CD14-positive monocyte (primary cell): ENCODE measurements at regions not wholly inside any gene's neighbourhood (a gene's known extent, or its start where the extent isn't known, plus 50 kb on each side); places are given as distances from the start of the nearest gene placed in this dataset.

Experiments used
- DNase-seq, 3 donors: peaks; one replicate each; pipeline ENCODE4 v3.0.0-alpha.2; 2011 to 2022
- H2AFZ ChIP-seq: 2 replicates; pipeline ENCODE4 v1.6.0; 2012; ENCODE audit warnings: mild to moderate bottlenecking, low read depth, low read length, inconsistent platforms; ENCODE audit not compliant: insufficient read depth, poor library complexity, severe bottlenecking
- H3K27ac ChIP-seq, 2 donors: 1 replicate in 1 of 2; 2 replicates in 1 of 2; pipeline ENCODE4 v1.5.1; 2012 to 2013; ENCODE audit warnings: low read length in 2 of 2, control low read depth in 1 of 2, inconsistent platforms in 1 of 2, low read depth in 1 of 2, mild to moderate bottlenecking in 1 of 2
- H3K27me3 ChIP-seq, 2 donors: one replicate each; pipeline versions ENCODE4 v1.6.0 to v1.6.1; 2011 to 2013; ENCODE audit warnings: low read length in 2 of 2; ENCODE audit not compliant: control insufficient read depth in 2 of 2, insufficient read depth in 2 of 2
- H3K36me3 ChIP-seq, 2 donors: replicated peaks in 1 of 2; 1 replicate in 1 of 2; 2 replicates in 1 of 2; pipeline versions ENCODE4 v1.5.1 to v1.6.1; 2012 to 2013; ENCODE audit warnings: low read length in 2 of 2, control low read depth in 1 of 2, inconsistent platforms in 1 of 2, mild to moderate bottlenecking in 1 of 2; ENCODE audit not compliant: insufficient read depth in 2 of 2, control insufficient read depth in 1 of 2
- H3K4me1 ChIP-seq, 2 donors: 1 replicate in 1 of 2; 2 replicates in 1 of 2; pipeline versions ENCODE4 v1.5.1 to v1.6.1; 2012 to 2013; ENCODE audit warnings: low read length in 2 of 2, control low read depth in 1 of 2, inconsistent platforms in 1 of 2, mild to moderate bottlenecking in 1 of 2, moderate library complexity in 1 of 2; ENCODE audit not compliant: insufficient read depth in 2 of 2, control insufficient read depth in 1 of 2
- H3K4me2 ChIP-seq: replicated peaks from 2 replicates; pipeline ENCODE3; 2012; ENCODE audit warnings: low read length, moderate library complexity, mild to moderate bottlenecking; ENCODE audit not compliant: poor library complexity, severe bottlenecking; ENCODE audit errors: extremely low read depth
- H3K4me3 ChIP-seq, 3 experiments: fragments of 200-600 bp in 1 of 3; sonication (generic) in 1 of 3; replicated peaks in 1 of 3; 1 replicate in 2 of 3; 2 replicates in 1 of 3; pipeline ENCODE4 v1.5.1; 2011 to 2013; ENCODE audit warnings: low read length in 3 of 3, mild to moderate bottlenecking in 3 of 3, control low read depth in 2 of 3, low read depth in 2 of 3, inconsistent platforms in 1 of 3, moderate library complexity in 1 of 3
- H3K79me2 ChIP-seq: 2 replicates; pipeline ENCODE4 v1.6.0; 2012; ENCODE audit warnings: mild to moderate bottlenecking, control low read depth, inconsistent platforms, low read length, moderate library complexity; ENCODE audit not compliant: insufficient read depth
- H3K9ac ChIP-seq: 2 replicates; pipeline ENCODE4 v1.6.0; 2017; ENCODE audit warnings: low read length, mild to moderate bottlenecking; ENCODE audit not compliant: insufficient read depth, poor library complexity, severe bottlenecking
- H3K9me3 ChIP-seq, 2 donors: replicated peaks in 1 of 2; 1 replicate in 1 of 2; 2 replicates in 1 of 2; pipeline versions ENCODE4 v1.5.1 to v1.6.1; 2012 to 2013; ENCODE audit warnings: low read length in 2 of 2, control low read depth in 1 of 2; ENCODE audit not compliant: control insufficient read depth in 1 of 2, insufficient read depth in 1 of 2
- H4K20me1 ChIP-seq: 2 replicates; pipeline ENCODE4 v1.6.0; 2012; ENCODE audit warnings: mild to moderate bottlenecking, low read length, control low read depth, moderate library complexity; ENCODE audit not compliant: insufficient read depth
- H3K27ac Mint-ChIP-seq, 7 donors: one replicate each; pipeline ENCODE4 v1.8.0; 2020; ENCODE audit warnings: mild to moderate bottlenecking in 7 of 7, mixed read lengths in 7 of 7, moderate library complexity in 6 of 7, inconsistent platforms in 2 of 7
- H3K27me3 Mint-ChIP-seq, 3 donors: one replicate each; pipeline ENCODE4 v1.8.0; 2021 to 2022; ENCODE audit warnings: low read depth in 3 of 3, mild to moderate bottlenecking in 3 of 3, mixed read lengths in 3 of 3, moderate library complexity in 3 of 3, inconsistent platforms in 1 of 3
- H3K36me3 Mint-ChIP-seq, 2 donors: one replicate each; pipeline ENCODE4 v1.8.0; 2020; ENCODE audit warnings: mixed read lengths in 2 of 2, inconsistent platforms in 1 of 2, mild to moderate bottlenecking in 1 of 2
- H3K4me1 Mint-ChIP-seq: one replicate; pipeline ENCODE4 v1.8.0; 2020; ENCODE audit warnings: mild to moderate bottlenecking, mixed read lengths
- H3K4me3 Mint-ChIP-seq, 2 donors: one replicate each; pipeline ENCODE4 v1.8.0; 2020; ENCODE audit warnings: mild to moderate bottlenecking in 2 of 2, mixed read lengths in 2 of 2, moderate library complexity in 1 of 2
- H3K9me3 Mint-ChIP-seq, 7 donors: one replicate each; pipeline ENCODE4 v1.8.0; 2020 to 2022; ENCODE audit warnings: mixed read lengths in 7 of 7, mild to moderate bottlenecking in 6 of 7, moderate library complexity in 6 of 7, inconsistent platforms in 2 of 7
- CTCF ChIP-seq: fragments of 200-600 bp; IDR thresholded peaks from one replicate; pipeline ENCODE4 v1.8.0; 2022; ENCODE audit warnings: antibody characterized with exemption, mild to moderate bottlenecking
- whole genome bisulfite sequencing: methylation state at CpG from one replicate; pipeline ENCODE4 v1.1.5; 2013; ENCODE audit warnings: missing lambda C conversion rate; ENCODE audit not compliant: insufficient coverage; 5-methylcytosine and 5-hydroxymethylcytosine counted together
- intact Hi-C, 2 donors: fragments of 100-400 bp; cut with micrococcal nuclease; formaldehyde crosslinking; loops; one replicate each; pipeline versions ENCODE4 v1.15.0 to v1.15.1; 2023

- Histone ChIP-seq H3K4me1 (no peaks in the 10 kb centered on the region), H3K9me3 (no peaks in the 10 kb centered on the region), H3K9ac (no peak overlapping the region), H2AFZ (no peak overlapping the region), H4K20me1 (no peaks in the 10 kb centered on the region), H3K27ac (no peak overlapping the region), H3K36me3 (no peaks in the 10 kb centered on the region), H3K27me3 (peaks cover 0 to 2% of the 10 kb centered on the region in 2 donors), H3K4me2 (no peak overlapping the region), H3K79me2 (no peaks in the 10 kb centered on the region), H3K4me3 (no peak overlapping the region)
- no peaks in the 10 kb centered on the region for H3K4me1 Mint-ChIP-seq
- DNase-seq = no peak
- H3K36me3 Mint-ChIP-seq = no peaks in the 10 kb centered on the region
- no peak for TF ChIP-seq CTCF
- no peak overlapping the region for H3K27ac Mint-ChIP-seq
- intact Hi-C loops = no loop called here
- WGBS = no CpG with 5 or more reads among the region's 1 CpG
- H3K9me3 Mint-ChIP-seq = no peaks in the 10 kb centered on the region
- peaks cover 0 to 5% (median 2%) of the 10 kb centered on the region in 3 donors for H3K27me3 Mint-ChIP-seq
- H3K4me3 Mint-ChIP-seq = no peak overlapping the region
Observed at GRCh38 chr14:106109337-106109736, 583.0 kb downstream of the TMEM121 start.

- Histone ChIP-seq H3K4me1 (no peaks in the 10 kb centered on the region), H3K79me2 (no peaks in the 10 kb centered on the region), H3K9me3 (no peaks in the 10 kb centered on the region), H3K4me2 (no peak overlapping the region), H4K20me1 (no peaks in the 10 kb centered on the region), H3K9ac (no peak overlapping the region), H3K36me3 (no peaks in the 10 kb centered on the region), H3K4me3 (no peak overlapping the region), H3K27me3 (peaks cover 2 to 11% of the 10 kb centered on the region in 2 donors), H2AFZ (no peak overlapping the region), H3K27ac (no peak overlapping the region)
- no peaks in the 10 kb centered on the region for H3K9me3 Mint-ChIP-seq
- no peak for TF ChIP-seq CTCF
- peaks cover 2% of the 10 kb centered on the region for H3K4me1 Mint-ChIP-seq
- H3K27ac Mint-ChIP-seq = no peak overlapping the region
- no peak for DNase-seq
- H3K36me3 Mint-ChIP-seq = no peaks in the 10 kb centered on the region
- WGBS = 100% methylated on average over 1 of the region's 4 CpGs
- no peak overlapping the region for H3K4me3 Mint-ChIP-seq
- intact Hi-C loops = no loop called here
- peaks cover 5 to 13% (median 6%) of the 10 kb centered on the region in 3 donors for H3K27me3 Mint-ChIP-seq
Observed at GRCh38 chr14:106115401-106115800, 589.0 kb downstream of the TMEM121 start.
